Adrenal gland (tissue), 9 donors: ENCODE measurements at regions not wholly inside any gene's neighbourhood (a gene's known extent, or its start where the extent isn't known, plus 50 kb on each side); places are given as distances from the start of the nearest gene placed in this dataset.

ENCODE experiments used
- DNase-seq, 7 donors: peaks; one replicate each; pipeline ENCODE4 v3.0.0-alpha.2; 2019 to 2020
- H3K27ac ChIP-seq, 5 donors: fragments of 200-600 bp; sonication (generic) in 4 of 5; 1 replicate in 3 of 5; 2 replicates in 2 of 5; pipeline versions ENCODE4 v1.5.1 to v1.8.0; 2016 to 2020; ENCODE audit warnings: mild to moderate bottlenecking in 1 of 5
- H3K27me3 ChIP-seq: fragments of 200-600 bp; 2 replicates; pipeline ENCODE4 v1.8.0; 2021
- H3K36me3 ChIP-seq, 2 donors: fragments of 200-600 bp; replicated peaks in 1 of 2; 1 replicate in 1 of 2; 2 replicates in 1 of 2; pipeline versions ENCODE4 v1.5.1 to v1.8.0; 2018 to 2022
- H3K4me1 ChIP-seq, 2 donors: fragments of 200-600 bp; replicated peaks in 1 of 2; 1 replicate in 1 of 2; 2 replicates in 1 of 2; pipeline versions ENCODE4 v1.5.1 to v1.8.0; 2018 to 2021
- H3K4me3 ChIP-seq, 4 donors: fragments of 200-600 bp; sonication (generic) in 3 of 4; one replicate each; pipeline ENCODE4 v1.5.1; 2016 to 2018
- H3K9me3 ChIP-seq, 3 donors: fragments of 200-600 bp; sonication (generic) in 1 of 3; replicated peaks in 1 of 3; 1 replicate in 2 of 3; 2 replicates in 1 of 3; pipeline versions ENCODE4 v1.5.1 to v1.8.0; 2016 to 2021
- POLR2A ChIP-seq, 2 donors: fragments of 450-650 bp; IDR thresholded peaks; one replicate each; pipeline ENCODE4 v1.6.1; 2017; ENCODE audit warnings: antibody characterized with exemption in 2 of 2, mild to moderate bottlenecking in 2 of 2, moderate library complexity in 1 of 2
- WGBS, 4 donors: extraction: QIAGEN DNeasy Blood & Tissue Kit in 2 of 4; methylation state at CpG; one replicate each; pipeline versions ENCODE4 v1.1.5 to v1.1.7; 2013 to 2017; 5-methylcytosine and 5-hydroxymethylcytosine counted together
- intact Hi-C, 2 donors: fragments of 100-400 bp; cut with DNase I; formaldehyde crosslinking; loops; one replicate each; pipeline versions ENCODE4 v1.14.1 to v1.15.0; 2022 to 2023
- TF ChIP-seq, protein P1 (sequence below), 6 experiments: fragments of 450-650 bp in 4 of 6; fragments of 200-600 bp in 2 of 6; sonication (generic) in 1 of 6; IDR thresholded peaks; 1 replicate in 5 of 6; 2 replicates in 1 of 6; pipeline versions ENCODE4 v1.5.1 to v1.8.0; 2016 to 2021; ENCODE audit warnings: antibody characterized with exemption in 6 of 6, mild to moderate bottlenecking in 2 of 6, moderate library complexity in 1 of 6
- donor health status: healthy with polysubstance abuse.
- donor health status: Bipolar disorder and iron deficiency.
- donor health status: DM: yes; HTN: yes; CAD: no.
- donor health status: DM: no; HTN: no; CAD: no.
- donor health status: DM: no; HTN: no; CAD: no.

DNA sequence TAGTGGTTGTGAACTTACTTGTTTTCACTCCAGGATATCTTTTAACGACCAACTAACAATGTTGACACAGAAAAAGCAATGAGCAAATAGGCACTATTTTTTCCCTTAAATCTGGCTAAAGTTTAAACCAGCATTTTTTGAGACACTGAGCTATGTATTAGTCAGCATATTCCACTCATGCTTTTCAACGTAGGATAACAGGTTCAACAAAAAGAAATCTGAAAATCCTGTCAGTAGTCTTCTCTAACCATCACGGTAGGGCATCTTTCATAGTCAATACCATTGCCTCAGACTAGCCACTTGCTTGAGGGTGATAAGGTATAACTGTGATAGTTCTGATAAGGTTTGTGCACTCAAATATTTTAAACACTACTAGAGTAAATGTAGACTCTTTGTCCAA lies 1177.3 kb upstream of the NUDT12 start:
- no peak for DNase-seq
- TF ChIP-seq POLR2A (IDR thresholded peaks at IDR 0.05): no peak
- TF ChIP-seq, protein P1, sequence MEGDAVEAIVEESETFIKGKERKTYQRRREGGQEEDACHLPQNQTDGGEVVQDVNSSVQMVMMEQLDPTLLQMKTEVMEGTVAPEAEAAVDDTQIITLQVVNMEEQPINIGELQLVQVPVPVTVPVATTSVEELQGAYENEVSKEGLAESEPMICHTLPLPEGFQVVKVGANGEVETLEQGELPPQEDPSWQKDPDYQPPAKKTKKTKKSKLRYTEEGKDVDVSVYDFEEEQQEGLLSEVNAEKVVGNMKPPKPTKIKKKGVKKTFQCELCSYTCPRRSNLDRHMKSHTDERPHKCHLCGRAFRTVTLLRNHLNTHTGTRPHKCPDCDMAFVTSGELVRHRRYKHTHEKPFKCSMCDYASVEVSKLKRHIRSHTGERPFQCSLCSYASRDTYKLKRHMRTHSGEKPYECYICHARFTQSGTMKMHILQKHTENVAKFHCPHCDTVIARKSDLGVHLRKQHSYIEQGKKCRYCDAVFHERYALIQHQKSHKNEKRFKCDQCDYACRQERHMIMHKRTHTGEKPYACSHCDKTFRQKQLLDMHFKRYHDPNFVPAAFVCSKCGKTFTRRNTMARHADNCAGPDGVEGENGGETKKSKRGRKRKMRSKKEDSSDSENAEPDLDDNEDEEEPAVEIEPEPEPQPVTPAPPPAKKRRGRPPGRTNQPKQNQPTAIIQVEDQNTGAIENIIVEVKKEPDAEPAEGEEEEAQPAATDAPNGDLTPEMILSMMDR (IDR thresholded peaks at IDR 0.05): no peak
- no peaks in the 10 kb centered on the region for H3K4me1 ChIP-seq
- WGBS, 4 donors: 70 to 75% (median 71%) methylated on average over 3 of the region's 3 CpGs
- intact Hi-C loops: no loop called here
- no peaks in the 10 kb centered on the region for H3K9me3 ChIP-seq
- H3K27me3 ChIP-seq: no peaks in the 10 kb centered on the region
- no peaks in the 10 kb centered on the region for H3K36me3 ChIP-seq
- no peak overlapping the region for H3K27ac ChIP-seq
- no peak overlapping the region for H3K4me3 ChIP-seq

DNA sequence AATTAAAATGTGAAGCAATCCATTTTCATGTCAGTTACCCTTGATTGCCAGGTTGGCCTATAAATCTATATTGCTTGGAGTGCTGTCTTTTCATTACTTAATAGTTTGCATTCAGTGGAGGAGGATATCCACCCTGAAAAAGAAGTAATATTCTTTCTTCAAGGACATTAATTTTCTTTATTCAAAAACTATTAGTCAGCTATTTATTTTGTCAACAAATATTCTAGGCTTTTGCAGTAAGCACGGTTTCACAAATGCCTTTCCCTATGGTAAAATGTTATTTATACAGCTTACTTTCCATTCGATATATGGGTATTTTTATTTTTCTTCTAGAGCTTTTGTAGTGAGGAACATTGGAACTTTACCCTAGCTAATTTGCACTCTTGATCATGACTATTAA lies 1176.9 kb upstream of the NUDT12 start:
- Histone ChIP-seq H3K27me3 (no peaks in the 10 kb centered on the region), H3K4me1 (no peaks in the 10 kb centered on the region), H3K36me3 (no peaks in the 10 kb centered on the region), H3K9me3 (no peaks in the 10 kb centered on the region), H3K27ac (no peak overlapping the region), H3K4me3 (no peak overlapping the region)
- intact Hi-C loops: no loop called here
- 80 to 90% (median 85%) methylated on average over 2 of the region's 2 CpGs for WGBS, 4 donors
- TF ChIP-seq, protein P1 (IDR thresholded peaks at IDR 0.05): no peak
- TF ChIP-seq POLR2A (IDR thresholded peaks at IDR 0.05): no peak
- DNase-seq: no peak

DNA sequence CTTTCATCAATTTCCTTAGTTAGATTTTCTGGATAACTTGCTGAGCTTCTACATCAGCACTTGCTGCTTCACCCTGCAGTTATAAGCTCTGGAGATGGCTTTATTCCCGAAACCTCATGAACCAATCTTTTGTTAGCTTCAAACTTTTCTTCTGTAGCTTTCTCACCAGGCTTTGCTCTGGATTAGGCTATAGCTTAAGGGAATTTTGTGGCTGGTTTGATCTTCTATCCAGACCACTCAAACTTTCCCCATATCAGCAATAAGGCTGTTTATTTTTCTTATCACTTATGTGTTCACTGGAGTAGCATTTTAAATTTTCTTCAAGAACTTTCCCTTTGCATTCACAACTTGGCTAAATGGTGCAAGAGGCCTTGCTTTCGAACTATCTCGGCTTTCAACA lies 1173.5 kb upstream of the NUDT12 start:
- no peak for DNase-seq
- Histone ChIP-seq H3K36me3 (no peaks in the 10 kb centered on the region), H3K27ac (no peak overlapping the region), H3K9me3 (no peaks in the 10 kb centered on the region), H3K4me3 (no peak overlapping the region), H3K27me3 (no peaks in the 10 kb centered on the region), H3K4me1 (no peaks in the 10 kb centered on the region)
- intact Hi-C loops: no loop called here
- WGBS, 4 donors: 82 to 93% (median 86%) methylated on average over 3 of the region's 3 CpGs
- TF ChIP-seq POLR2A (IDR thresholded peaks at IDR 0.05): no peak

DNA sequence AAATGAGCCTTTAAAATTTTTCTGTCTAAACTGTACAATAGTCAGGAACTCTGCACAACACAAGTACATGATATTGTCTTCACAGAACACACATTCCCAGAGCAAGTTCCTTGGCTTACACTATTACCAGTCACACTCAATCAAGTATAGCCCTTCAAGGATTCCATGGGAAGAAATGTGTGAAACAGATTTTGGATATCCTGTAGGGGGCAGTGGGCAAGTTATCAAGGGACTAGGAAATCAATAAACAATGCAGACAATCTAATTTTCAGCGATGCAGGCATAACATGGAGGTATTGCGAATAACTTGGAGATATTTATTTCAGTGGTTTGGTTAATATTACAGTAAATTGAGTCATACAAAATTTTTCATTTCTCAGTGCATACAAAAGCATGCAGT lies 1171.5 kb upstream of the NUDT12 start:
- intact Hi-C loops: no loop called here
- Histone ChIP-seq H3K9me3 (no peaks in the 10 kb centered on the region), H3K36me3 (no peaks in the 10 kb centered on the region), H3K27me3 (no peaks in the 10 kb centered on the region), H3K27ac (no peak overlapping the region), H3K4me3 (no peak overlapping the region), H3K4me1 (no peaks in the 10 kb centered on the region)
- no peak for DNase-seq
- TF ChIP-seq POLR2A (IDR thresholded peaks at IDR 0.05): no peak
- TF ChIP-seq, protein P1 (IDR thresholded peaks at IDR 0.05): no peak
- 87 to 93% (median 89%) methylated on average over 2 of the region's 2 CpGs for WGBS, 4 donors

DNA sequence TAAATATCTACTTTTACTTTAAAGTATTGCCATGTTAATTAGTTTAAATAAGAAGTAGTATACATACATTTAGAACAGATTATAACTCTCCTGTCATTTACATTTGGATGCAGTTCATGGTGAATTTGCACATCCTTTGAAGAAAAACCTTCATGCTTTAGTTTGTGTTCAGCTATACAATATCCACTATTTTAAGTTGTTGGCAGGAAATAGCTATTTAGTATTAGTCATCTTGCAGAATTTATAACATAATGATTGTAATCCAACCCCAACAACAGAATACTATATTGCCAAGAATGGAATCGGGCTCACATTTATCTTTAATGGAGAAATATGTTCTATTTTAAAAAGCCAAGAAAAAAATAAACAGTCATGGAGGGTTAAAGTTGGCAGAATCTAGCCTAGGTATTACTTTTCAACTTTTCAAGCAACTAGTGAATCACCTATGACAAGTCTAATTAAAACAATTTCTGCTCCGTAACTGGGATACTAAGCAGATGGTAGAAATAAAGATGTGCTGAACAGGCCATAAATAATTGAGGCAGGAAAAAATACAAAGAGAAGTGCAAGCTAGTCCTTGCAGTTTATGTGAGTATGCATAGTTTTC lies 1170.6 kb upstream of the NUDT12 start:
- TF ChIP-seq, protein P1 (IDR thresholded peaks at IDR 0.05): no peak
- TF ChIP-seq POLR2A (IDR thresholded peaks at IDR 0.05): no peak
- H3K36me3 ChIP-seq: no peaks in the 10 kb centered on the region
- WGBS, 4 donors: 76 to 85% (median 77%) methylated on average over 2 of the region's 2 CpGs
- no peaks in the 10 kb centered on the region for H3K27me3 ChIP-seq
- no peak for DNase-seq
- no peaks in the 10 kb centered on the region for H3K9me3 ChIP-seq
- H3K27ac ChIP-seq: no peak overlapping the region
- intact Hi-C loops: no loop called here
- H3K4me3 ChIP-seq: no peak overlapping the region
- no peaks in the 10 kb centered on the region for H3K4me1 ChIP-seq
